Neural cell (in vitro differentiated cells): ENCODE measurements at regions not wholly inside any gene's neighbourhood (a gene's known extent, or its start where the extent isn't known, plus 50 kb on each side); places are given as distances from the start of the nearest gene placed in this dataset.

Source experiments
- EP300 ChIP-seq: fragments of 450-650 bp; conservative IDR thresholded peaks from 2 replicates; pipeline ENCODE4 v1.6.1; 2014; ENCODE audit warnings: antibody characterized with exemption, mild to moderate bottlenecking, moderate library complexity; ENCODE audit not compliant: poor library complexity, severe bottlenecking
- EZH2 ChIP-seq: fragments of 200-600, 300-800 bp; shearing (Covaris generic), sonication (generic); IDR thresholded peaks from 2 replicates; pipeline ENCODE4 v1.6.1; 2014; ENCODE audit warnings: antibody characterized with exemption, low read length, borderline replicate concordance, mild to moderate bottlenecking; ENCODE audit not compliant: insufficient read depth, poor library complexity, severe bottlenecking
- MXI1 ChIP-seq: fragments of 450-650 bp; conservative IDR thresholded peaks from 2 replicates; pipeline ENCODE4 v1.6.1; 2014; ENCODE audit warnings: antibody characterized with exemption, mild to moderate bottlenecking; ENCODE audit not compliant: poor library complexity, severe bottlenecking
- POLR2AphosphoS5 ChIP-seq: IDR thresholded peaks from 2 replicates; pipeline ENCODE4 v1.6.1; 2012
- RAD21 ChIP-seq: fragments of 450-650 bp; conservative IDR thresholded peaks from 2 replicates; pipeline ENCODE4 v1.6.1; 2014; ENCODE audit warnings: antibody characterized with exemption, mild to moderate bottlenecking, moderate library complexity
- SMC3 ChIP-seq: fragments of 450-650 bp; conservative IDR thresholded peaks from 2 replicates; pipeline ENCODE4 v1.6.1; 2014; ENCODE audit warnings: antibody characterized with exemption, mild to moderate bottlenecking, moderate library complexity; ENCODE audit not compliant: poor library complexity
- TAF1 ChIP-seq: IDR thresholded peaks from 2 replicates; pipeline ENCODE4 v1.6.1; 2012; ENCODE audit warnings: low read depth
- TF ChIP-seq, protein P1 (sequence below): fragments of 450-650 bp; IDR thresholded peaks from 2 replicates; pipeline ENCODE4 v1.5.1; 2014; ENCODE audit warnings: antibody characterized with exemption, mild to moderate bottlenecking, moderate library complexity; ENCODE audit not compliant: poor library complexity, severe bottlenecking
- TF ChIP-seq, protein P2 (sequence below): IDR thresholded peaks from 2 replicates; pipeline ENCODE4 v1.6.1; 2012; ENCODE audit warnings: borderline replicate concordance

DNA sequence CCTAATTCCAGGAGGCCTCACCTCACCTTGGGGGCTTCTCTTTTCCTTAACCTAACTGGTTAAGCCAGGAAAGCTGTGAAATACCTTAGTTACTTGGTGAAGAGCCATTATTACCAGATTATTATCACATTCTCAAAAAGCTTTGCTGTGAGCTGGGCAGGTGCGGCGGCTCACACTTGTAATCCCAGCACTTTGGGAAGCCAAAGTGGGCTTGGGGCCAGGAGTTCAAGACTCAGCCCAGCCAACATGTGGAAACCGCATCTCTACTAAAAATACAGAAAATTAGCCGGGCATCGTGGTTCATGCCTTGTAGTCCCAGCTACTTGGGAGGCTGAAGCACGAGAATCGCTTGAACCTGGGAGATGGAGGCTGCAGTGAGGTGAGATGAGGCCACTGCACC lies 102.4 kb upstream of the KLF6 start:
- TF ChIP-seq, protein P1, sequence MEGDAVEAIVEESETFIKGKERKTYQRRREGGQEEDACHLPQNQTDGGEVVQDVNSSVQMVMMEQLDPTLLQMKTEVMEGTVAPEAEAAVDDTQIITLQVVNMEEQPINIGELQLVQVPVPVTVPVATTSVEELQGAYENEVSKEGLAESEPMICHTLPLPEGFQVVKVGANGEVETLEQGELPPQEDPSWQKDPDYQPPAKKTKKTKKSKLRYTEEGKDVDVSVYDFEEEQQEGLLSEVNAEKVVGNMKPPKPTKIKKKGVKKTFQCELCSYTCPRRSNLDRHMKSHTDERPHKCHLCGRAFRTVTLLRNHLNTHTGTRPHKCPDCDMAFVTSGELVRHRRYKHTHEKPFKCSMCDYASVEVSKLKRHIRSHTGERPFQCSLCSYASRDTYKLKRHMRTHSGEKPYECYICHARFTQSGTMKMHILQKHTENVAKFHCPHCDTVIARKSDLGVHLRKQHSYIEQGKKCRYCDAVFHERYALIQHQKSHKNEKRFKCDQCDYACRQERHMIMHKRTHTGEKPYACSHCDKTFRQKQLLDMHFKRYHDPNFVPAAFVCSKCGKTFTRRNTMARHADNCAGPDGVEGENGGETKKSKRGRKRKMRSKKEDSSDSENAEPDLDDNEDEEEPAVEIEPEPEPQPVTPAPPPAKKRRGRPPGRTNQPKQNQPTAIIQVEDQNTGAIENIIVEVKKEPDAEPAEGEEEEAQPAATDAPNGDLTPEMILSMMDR: no peak
- TF ChIP-seq EP300: no peak
- TF ChIP-seq POLR2AphosphoS5: no peak
- TF ChIP-seq SMC3: no peak
- TF ChIP-seq, protein P2, sequence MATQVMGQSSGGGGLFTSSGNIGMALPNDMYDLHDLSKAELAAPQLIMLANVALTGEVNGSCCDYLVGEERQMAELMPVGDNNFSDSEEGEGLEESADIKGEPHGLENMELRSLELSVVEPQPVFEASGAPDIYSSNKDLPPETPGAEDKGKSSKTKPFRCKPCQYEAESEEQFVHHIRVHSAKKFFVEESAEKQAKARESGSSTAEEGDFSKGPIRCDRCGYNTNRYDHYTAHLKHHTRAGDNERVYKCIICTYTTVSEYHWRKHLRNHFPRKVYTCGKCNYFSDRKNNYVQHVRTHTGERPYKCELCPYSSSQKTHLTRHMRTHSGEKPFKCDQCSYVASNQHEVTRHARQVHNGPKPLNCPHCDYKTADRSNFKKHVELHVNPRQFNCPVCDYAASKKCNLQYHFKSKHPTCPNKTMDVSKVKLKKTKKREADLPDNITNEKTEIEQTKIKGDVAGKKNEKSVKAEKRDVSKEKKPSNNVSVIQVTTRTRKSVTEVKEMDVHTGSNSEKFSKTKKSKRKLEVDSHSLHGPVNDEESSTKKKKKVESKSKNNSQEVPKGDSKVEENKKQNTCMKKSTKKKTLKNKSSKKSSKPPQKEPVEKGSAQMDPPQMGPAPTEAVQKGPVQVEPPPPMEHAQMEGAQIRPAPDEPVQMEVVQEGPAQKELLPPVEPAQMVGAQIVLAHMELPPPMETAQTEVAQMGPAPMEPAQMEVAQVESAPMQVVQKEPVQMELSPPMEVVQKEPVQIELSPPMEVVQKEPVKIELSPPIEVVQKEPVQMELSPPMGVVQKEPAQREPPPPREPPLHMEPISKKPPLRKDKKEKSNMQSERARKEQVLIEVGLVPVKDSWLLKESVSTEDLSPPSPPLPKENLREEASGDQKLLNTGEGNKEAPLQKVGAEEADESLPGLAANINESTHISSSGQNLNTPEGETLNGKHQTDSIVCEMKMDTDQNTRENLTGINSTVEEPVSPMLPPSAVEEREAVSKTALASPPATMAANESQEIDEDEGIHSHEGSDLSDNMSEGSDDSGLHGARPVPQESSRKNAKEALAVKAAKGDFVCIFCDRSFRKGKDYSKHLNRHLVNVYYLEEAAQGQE: no peak
- no peak for TF ChIP-seq RAD21
- no peak for TF ChIP-seq EZH2
- TF ChIP-seq TAF1: no peak
- TF ChIP-seq MXI1: no peak
